IMR-90 (cell line): ENCODE measurements at regions not wholly inside any gene's neighbourhood (a gene's known extent, or its start where the extent isn't known, plus 50 kb on each side); places are given as distances from the start of the nearest gene placed in this dataset.

Source experiments
- ATAC-seq: fragments of 200-7000 bp; cut with Tn5 transposase; 2 replicates; pipeline ENCODE4 v1.9.1; 2020; ENCODE audit warnings: low read depth, mild to moderate bottlenecking, moderate library complexity
- BruUV-seq: library from RNA; stranded (reverse); fragments of 400-500 nt; replicated peaks from 2 replicates; lab custom pipeline; 2021; lab: Mats Ljungman, UMichigan
- CTCF ChIA-PET: fragments of 300-600 bp; formaldehyde crosslinking; extraction: SDS; loops from one replicate; lab custom pipeline; 2021; ENCODE audit warnings: antibody characterized with exemption; lab: Yijun Ruan, JAX
- POLR2A ChIA-PET: fragments of 300-600 bp; sonication (Branson Sonifier 250); formaldehyde crosslinking; loops from one replicate; lab custom pipeline; 2022; ENCODE audit warnings: antibody characterized with exemption; ENCODE audit not compliant: unreplicated experiment; lab: Charles Lee
- DNase-seq: peaks from one replicate; pipeline ENCODE4 v3.0.0; 2013
- H2AFZ ChIP-seq: replicated peaks from 2 replicates; pipeline ENCODE3; 2013; ENCODE audit warnings: low read length, mild to moderate bottlenecking; ENCODE audit not compliant: poor library complexity
- H2AK5ac ChIP-seq: 2 replicates; pipeline ENCODE4 v1.6.1; 2013; ENCODE audit warnings: low read depth, low read length, inconsistent platforms
- H2AK9ac ChIP-seq: replicated peaks from 2 replicates; pipeline ENCODE3; 2013; ENCODE audit warnings: mild to moderate bottlenecking, low read depth, low read length, moderate library complexity; ENCODE audit not compliant: poor library complexity
- H2BK120ac ChIP-seq: 2 replicates; pipeline ENCODE4 v1.6.1; 2013; ENCODE audit warnings: low read depth, low read length, inconsistent platforms
- H2BK15ac ChIP-seq: 3 replicates; pipeline ENCODE4 v1.6.1; 2013; ENCODE audit warnings: low read depth, low read length, inconsistent platforms
- H2BK20ac ChIP-seq: 2 replicates; pipeline ENCODE4 v1.6.1; 2013; ENCODE audit warnings: low read depth, mild to moderate bottlenecking, inconsistent platforms, low read length, moderate library complexity
- H2BK5ac ChIP-seq: 2 replicates; pipeline ENCODE4 v1.6.1; 2013; ENCODE audit warnings: mild to moderate bottlenecking, low read depth, low read length, inconsistent platforms; ENCODE audit not compliant: poor library complexity, severe bottlenecking
- H3K14ac ChIP-seq: replicated peaks from 2 replicates; pipeline ENCODE4 v1.6.1; 2013; ENCODE audit warnings: low read depth, low read length, inconsistent platforms
- H3K18ac ChIP-seq: 2 replicates; pipeline ENCODE4 v1.6.1; 2013; ENCODE audit warnings: low read depth, low read length, control low read depth
- H3K23ac ChIP-seq: 2 replicates; pipeline ENCODE4 v1.6.1; 2013; ENCODE audit warnings: low read depth, low read length, inconsistent platforms
- H3K27ac ChIP-seq: 2 replicates; pipeline ENCODE4 v1.5.1; 2013; ENCODE audit warnings: mild to moderate bottlenecking, control low read depth, low read length; ENCODE audit not compliant: insufficient read depth
- H3K27me3 ChIP-seq: 2 replicates; pipeline ENCODE4 v1.6.1; 2013; ENCODE audit warnings: low read length; ENCODE audit not compliant: control insufficient read depth, insufficient read depth
- H3K36me3 ChIP-seq: 2 replicates; pipeline ENCODE4 v1.6.1; 2013; ENCODE audit warnings: low read length, mixed read lengths; ENCODE audit not compliant: control insufficient read depth, insufficient read depth
- H3K4ac ChIP-seq: 2 replicates; pipeline ENCODE4 v1.6.1; 2013; ENCODE audit warnings: low read depth, low read length, inconsistent platforms
- H3K4me1 ChIP-seq: 2 replicates; pipeline ENCODE4 v1.6.1; 2013; ENCODE audit warnings: low read length, mixed read lengths; ENCODE audit not compliant: control insufficient read depth, insufficient read depth
- H3K4me2 ChIP-seq: 2 replicates; pipeline ENCODE4 v1.6.1; 2013; ENCODE audit warnings: low read depth, mild to moderate bottlenecking, control low read depth, low read length, moderate library complexity
- H3K4me3 ChIP-seq: 2 replicates; pipeline ENCODE4 v1.5.1; 2013; ENCODE audit warnings: low read depth, mild to moderate bottlenecking, control low read depth, low read length, moderate library complexity; ENCODE audit not compliant: insufficient read depth
- H3K56ac ChIP-seq: 2 replicates; pipeline ENCODE4 v1.6.1; 2013; ENCODE audit warnings: low read length, inconsistent platforms; ENCODE audit not compliant: insufficient read depth; ENCODE audit errors: extremely low read depth
- H3K79me1 ChIP-seq, 2 experiments: 2 replicates each; pipeline ENCODE4 v1.6.1; 2013; ENCODE audit warnings: low read length in 2 of 2, inconsistent platforms in 1 of 2, low read depth in 1 of 2
- H3K9ac ChIP-seq: 2 replicates; pipeline ENCODE4 v1.6.1; 2013; ENCODE audit warnings: low read depth, low read length, control low read depth
- H3K9me1 ChIP-seq: 2 replicates; pipeline ENCODE4 v1.6.1; 2013; ENCODE audit warnings: low read length, inconsistent platforms; ENCODE audit not compliant: insufficient read depth
- H3K9me3 ChIP-seq: 2 replicates; pipeline ENCODE4 v1.6.1; 2013; ENCODE audit warnings: low read length; ENCODE audit not compliant: control insufficient read depth, insufficient read depth
- H4K20me1 ChIP-seq: 2 replicates; pipeline ENCODE4 v1.6.1; 2013; ENCODE audit warnings: low read length, inconsistent platforms; ENCODE audit not compliant: insufficient read depth
- H4K5ac ChIP-seq: 2 replicates; pipeline ENCODE4 v1.6.1; 2013; ENCODE audit warnings: mild to moderate bottlenecking, low read depth, low read length, control low read depth
- H4K8ac ChIP-seq, 2 experiments: 2 replicates each; pipeline ENCODE4 v1.6.1; 2013; ENCODE audit warnings: low read depth in 2 of 2, low read length in 2 of 2, control low read depth in 1 of 2, inconsistent platforms in 1 of 2
- H4K91ac ChIP-seq: 2 replicates; pipeline ENCODE4 v1.6.1; 2013; ENCODE audit warnings: low read depth, low read length, inconsistent platforms; ENCODE audit not compliant: insufficient read depth
- BHLHE40 ChIP-seq: fragments of 150-350 bp; IDR thresholded peaks from 2 replicates; pipeline ENCODE4 v1.6.1; 2016; ENCODE audit warnings: mild to moderate bottlenecking, low read depth, low read length
- CEBPB ChIP-seq: IDR thresholded peaks from 2 replicates; pipeline ENCODE4 v1.6.1; 2012; ENCODE audit warnings: low read depth, low read length, improper control_type of control experiment
- CHD1 ChIP-seq: IDR thresholded peaks from 2 replicates; pipeline ENCODE4 v1.6.1; 2012; ENCODE audit warnings: low read depth, low read length, improper control_type of control experiment
- FOS ChIP-seq: fragments of 150-350 bp; IDR thresholded peaks from 2 replicates; pipeline ENCODE4 v1.6.1; 2016; ENCODE audit warnings: low read depth, low read length
- MAFK ChIP-seq: IDR thresholded peaks from 2 replicates; pipeline ENCODE4 v1.6.1; 2012; ENCODE audit warnings: low read depth, low read length, improper control_type of control experiment
- MXI1 ChIP-seq: IDR thresholded peaks from 2 replicates; pipeline ENCODE4 v1.6.1; 2012; ENCODE audit warnings: low read depth, mild to moderate bottlenecking, low read length, moderate library complexity, borderline replicate concordance
- NFE2L2 ChIP-seq: fragments of 150-350 bp; IDR thresholded peaks from 2 replicates; pipeline ENCODE4 v1.6.1; 2016; ENCODE audit warnings: low read depth, mild to moderate bottlenecking, low read length
- POLR2A ChIP-seq: IDR thresholded peaks from 2 replicates; pipeline ENCODE4 v1.6.1; 2012; ENCODE audit warnings: mild to moderate bottlenecking, low read depth, low read length
- RAD21 ChIP-seq: IDR thresholded peaks from 2 replicates; pipeline ENCODE4 v1.6.1; 2012; ENCODE audit warnings: low read length, improper control_type of control experiment
- RFX5 ChIP-seq: IDR thresholded peaks from 2 replicates; pipeline ENCODE4 v1.8.0; 2012; ENCODE audit warnings: low read depth, mild to moderate bottlenecking, low read length, moderate library complexity
- SMC3 ChIP-seq: fragments of 150-350 bp; IDR thresholded peaks from 2 replicates; pipeline ENCODE4 v1.6.1; 2016; ENCODE audit warnings: low read depth, mild to moderate bottlenecking, antibody characterized with exemption, low read length, moderate library complexity
- WGBS, 2 experiments: methylation state at CpG; one replicate each; pipeline versions ENCODE4 v1.1.5 to v1.1.7; 2013; ENCODE audit warnings: missing lambda C conversion rate in 2 of 2; ENCODE audit not compliant: insufficient read length in 1 of 2; ENCODE audit errors: extremely low coverage in 2 of 2; 5-methylcytosine and 5-hydroxymethylcytosine counted together
- dilution Hi-C: fragments of 300-500 bp; cut with HindIII; formaldehyde crosslinking; loops from one replicate; pipeline ENCODE4 v1.14.3; 2018; ENCODE audit warnings: low sequenced_read_pairs; ENCODE audit not compliant: unreplicated experiment
- in situ Hi-C: fragments of 300-500 bp; cut with MboI; formaldehyde crosslinking; loops from 3 replicates; pipeline ENCODE4 v1.14.3; 2019; ENCODE audit warnings: low sequenced_read_pairs, inconsistent platforms, mixed read lengths
- intact Hi-C: fragments of 100-400 bp; cut with micrococcal nuclease; formaldehyde crosslinking; loops from 2 replicates; pipeline ENCODE4 v1.10.0; 2022
- TF ChIP-seq, protein P1 (sequence below): fragments of 150-350 bp; IDR thresholded peaks from 2 replicates; pipeline ENCODE4 v1.6.1; 2017; ENCODE audit warnings: mild to moderate bottlenecking, antibody characterized with exemption, low read length, low read depth
- TF ChIP-seq, protein P2 (sequence below): fragments of 150-350 bp; IDR thresholded peaks from 2 replicates; pipeline ENCODE4 v1.6.1; 2016; ENCODE audit warnings: low read depth, mild to moderate bottlenecking, low read length, moderate library complexity, borderline replicate concordance
- TF ChIP-seq, protein P3 (sequence below): conservative IDR thresholded peaks from 2 replicates; pipeline ENCODE4 v1.5.1; 2012; ENCODE audit warnings: mild to moderate bottlenecking, low read depth, low read length, improper control_type of control experiment

DNA sequence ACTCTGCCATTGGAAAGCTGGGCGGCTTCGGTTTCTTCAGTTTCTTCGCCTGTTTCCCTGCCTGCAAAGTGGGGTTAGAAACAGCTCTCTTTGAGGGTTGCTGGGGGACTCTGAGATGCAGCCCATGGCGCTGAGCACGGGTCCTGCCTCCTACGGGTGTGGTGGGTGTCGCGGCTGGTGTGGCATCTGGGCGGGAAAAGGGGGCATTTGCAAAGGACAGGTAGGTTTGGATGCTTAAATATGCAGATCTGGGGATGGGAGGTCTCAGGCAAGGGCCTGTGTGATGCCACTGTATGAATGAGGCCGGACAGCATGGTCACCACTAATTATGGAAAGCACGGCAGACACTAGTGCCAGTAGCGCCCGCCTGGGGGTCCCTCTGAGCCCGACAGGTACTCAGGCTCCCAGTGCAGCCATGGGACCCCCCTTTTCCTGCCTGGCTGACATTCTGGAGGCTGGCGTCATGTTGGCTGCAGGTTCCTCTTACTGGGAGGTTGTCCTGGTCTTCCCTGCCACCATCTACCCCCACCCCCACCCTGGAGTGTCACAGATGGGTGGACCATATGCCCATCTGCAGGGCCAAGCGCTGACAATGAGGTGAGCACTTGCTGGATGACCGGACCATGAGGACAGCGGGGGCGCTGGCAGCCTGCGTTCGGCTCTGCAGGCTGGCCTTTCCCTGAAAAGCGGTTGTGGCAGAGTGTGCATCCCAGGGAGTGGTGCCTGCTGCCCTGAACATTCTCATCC lies 237.7 kb downstream of the SEC14L1 start (continued):
- no peak for TF ChIP-seq BHLHE40

DNA sequence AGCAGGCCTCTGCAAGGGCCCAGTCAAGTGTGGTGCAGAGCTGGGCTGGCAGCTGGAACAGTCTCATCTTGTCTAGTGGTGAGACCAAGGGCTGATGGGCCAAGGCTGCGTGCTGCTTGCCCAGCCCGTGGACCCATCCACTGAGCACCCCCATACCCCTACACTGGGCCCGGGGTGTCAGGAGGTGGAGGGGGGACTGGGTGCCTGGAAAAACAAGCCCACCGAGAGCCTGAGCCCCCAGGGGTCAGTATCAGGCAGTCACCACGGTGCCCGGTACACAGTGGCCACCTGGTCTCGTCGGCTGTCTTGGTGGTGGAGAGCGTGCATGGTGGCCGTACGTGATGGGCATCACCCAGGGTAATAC lies 238.3 kb downstream of the SEC14L1 start:
- no peak overlapping the region for H4K91ac ChIP-seq
- ChIA-PET POLR2A (no interaction called here), CTCF (no interaction called here)
- H3K4me2 ChIP-seq: no peak overlapping the region
- peaks cover 48% of the 10 kb centered on the region for H3K9me1 ChIP-seq
- peaks cover 97% of the 10 kb centered on the region for H4K20me1 ChIP-seq
- no peak overlapping the region for H2BK120ac ChIP-seq
- peak overlapping the region; percentile 43 for H3K4ac ChIP-seq
- intact Hi-C loops (loop anchor here (5.0 kb wide), 1 partner anchor 33 kb away; no protein-coding TSS in a partner anchor), dilution Hi-C loops (no loop called here), in situ Hi-C loops (loop anchor here (5.0 kb wide), 1 partner anchor 43 kb away; no protein-coding TSS in a partner anchor)
- H3K79me1 ChIP-seq: peaks cover 5 to 88% of the 10 kb centered on the region in 2 experiments
- peak overlapping the region; percentile 13; the same call in 1 of the 2 replicates for H3K27ac ChIP-seq
- no peak overlapping the region for H2AFZ ChIP-seq
- peaks cover 10% of the 10 kb centered on the region; the same call in 1 of the 2 replicates for H3K36me3 ChIP-seq
- H4K5ac ChIP-seq: no peak overlapping the region; the same call in 1 of the 2 replicates
- H3K27me3 ChIP-seq: no peaks in the 10 kb centered on the region
- H2BK15ac ChIP-seq: no peak overlapping the region
- H3K14ac ChIP-seq: 0 out of 2 replicates have a peak overlapping the region, but pooled peaks have one; percentile 29
- WGBS, 2 experiments: no CpG with 5 or more reads among the region's 11 CpGs
- H3K23ac ChIP-seq: peak overlapping the region; percentile 62; the same call in 1 of the 2 replicates
- H3K4me1 ChIP-seq: peaks cover 70% of the 10 kb centered on the region
- no peak overlapping the region for H3K56ac ChIP-seq
- BruUV-seq: no TSS peak
- no peaks in the 10 kb centered on the region for H3K9me3 ChIP-seq
- no peak overlapping the region for H3K18ac ChIP-seq
- no peak overlapping the region for H3K9ac ChIP-seq
- peak overlapping the region; percentile 11 for H2BK5ac ChIP-seq
- no peak overlapping the region for H4K8ac ChIP-seq
- H3K4me3 ChIP-seq: no peak overlapping the region
- peak overlapping the region; percentile 40; the same call in 1 of the 2 replicates for H2AK5ac ChIP-seq
- no peak overlapping the region for H2AK9ac ChIP-seq
- no peak overlapping the region for H2BK20ac ChIP-seq
- DNase-seq (no peak), ATAC-seq (no peak)
- TF ChIP-seq, protein P1, sequence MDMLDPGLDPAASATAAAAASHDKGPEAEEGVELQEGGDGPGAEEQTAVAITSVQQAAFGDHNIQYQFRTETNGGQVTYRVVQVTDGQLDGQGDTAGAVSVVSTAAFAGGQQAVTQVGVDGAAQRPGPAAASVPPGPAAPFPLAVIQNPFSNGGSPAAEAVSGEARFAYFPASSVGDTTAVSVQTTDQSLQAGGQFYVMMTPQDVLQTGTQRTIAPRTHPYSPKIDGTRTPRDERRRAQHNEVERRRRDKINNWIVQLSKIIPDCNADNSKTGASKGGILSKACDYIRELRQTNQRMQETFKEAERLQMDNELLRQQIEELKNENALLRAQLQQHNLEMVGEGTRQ: no peak
- TF ChIP-seq MAFK (no peak), MXI1 (no peak), CHD1 (no peak), SMC3 (no peak), POLR2A (no peak), RFX5 (no peak), NFE2L2 (no peak), CEBPB (no peak), FOS (no peak), RAD21 (no peak)
- TF ChIP-seq, protein P2, sequence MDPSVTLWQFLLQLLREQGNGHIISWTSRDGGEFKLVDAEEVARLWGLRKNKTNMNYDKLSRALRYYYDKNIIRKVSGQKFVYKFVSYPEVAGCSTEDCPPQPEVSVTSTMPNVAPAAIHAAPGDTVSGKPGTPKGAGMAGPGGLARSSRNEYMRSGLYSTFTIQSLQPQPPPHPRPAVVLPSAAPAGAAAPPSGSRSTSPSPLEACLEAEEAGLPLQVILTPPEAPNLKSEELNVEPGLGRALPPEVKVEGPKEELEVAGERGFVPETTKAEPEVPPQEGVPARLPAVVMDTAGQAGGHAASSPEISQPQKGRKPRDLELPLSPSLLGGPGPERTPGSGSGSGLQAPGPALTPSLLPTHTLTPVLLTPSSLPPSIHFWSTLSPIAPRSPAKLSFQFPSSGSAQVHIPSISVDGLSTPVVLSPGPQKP: no peak
- TF ChIP-seq, protein P3, sequence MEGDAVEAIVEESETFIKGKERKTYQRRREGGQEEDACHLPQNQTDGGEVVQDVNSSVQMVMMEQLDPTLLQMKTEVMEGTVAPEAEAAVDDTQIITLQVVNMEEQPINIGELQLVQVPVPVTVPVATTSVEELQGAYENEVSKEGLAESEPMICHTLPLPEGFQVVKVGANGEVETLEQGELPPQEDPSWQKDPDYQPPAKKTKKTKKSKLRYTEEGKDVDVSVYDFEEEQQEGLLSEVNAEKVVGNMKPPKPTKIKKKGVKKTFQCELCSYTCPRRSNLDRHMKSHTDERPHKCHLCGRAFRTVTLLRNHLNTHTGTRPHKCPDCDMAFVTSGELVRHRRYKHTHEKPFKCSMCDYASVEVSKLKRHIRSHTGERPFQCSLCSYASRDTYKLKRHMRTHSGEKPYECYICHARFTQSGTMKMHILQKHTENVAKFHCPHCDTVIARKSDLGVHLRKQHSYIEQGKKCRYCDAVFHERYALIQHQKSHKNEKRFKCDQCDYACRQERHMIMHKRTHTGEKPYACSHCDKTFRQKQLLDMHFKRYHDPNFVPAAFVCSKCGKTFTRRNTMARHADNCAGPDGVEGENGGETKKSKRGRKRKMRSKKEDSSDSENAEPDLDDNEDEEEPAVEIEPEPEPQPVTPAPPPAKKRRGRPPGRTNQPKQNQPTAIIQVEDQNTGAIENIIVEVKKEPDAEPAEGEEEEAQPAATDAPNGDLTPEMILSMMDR: no peak
